ENCODE measurements at regions not wholly inside any gene's neighbourhood (a gene's known extent, or its start where the extent isn't known, plus 50 kb on each side); places are given as distances from the start of the nearest gene placed in this dataset.

- no peak for DNase-seq (ENCODE audit: low spot score)
Observed at GRCh38 chr4:85398276-85398675, 76.7 kb upstream of the ARHGAP24 start.

GRCh38 chr4:85399270-85399669, 75.7 kb upstream of the ARHGAP24 start:
- no peak for DNase-seq (ENCODE audit: low spot score)

- no peak for DNase-seq (ENCODE audit: low spot score)
Observed at GRCh38 chr4:85402371-85402770, 72.6 kb upstream of the ARHGAP24 start.

- no peak for DNase-seq (ENCODE audit: low spot score)
Observed at GRCh38 chr4:85406185-85406584, 68.8 kb upstream of the ARHGAP24 start.

GRCh38 chr4:85407546-85407945, 67.4 kb upstream of the ARHGAP24 start:
- no peak for DNase-seq (ENCODE audit: low spot score)

GRCh38 chr4:85408301-85408700, 66.6 kb upstream of the ARHGAP24 start:
- no peak for DNase-seq (ENCODE audit: low spot score)

GRCh38 chr4:85409251-85409650, 65.7 kb upstream of the ARHGAP24 start:
- no peak for DNase-seq (ENCODE audit: low spot score)

GRCh38 chr4:85411386-85411785, 63.6 kb upstream of the ARHGAP24 start:
- DNase-seq (ENCODE audit: low spot score) = no peak

- no peak for DNase-seq (ENCODE audit: low spot score)
Observed at GRCh38 chr4:85414972-85415371, 60.0 kb upstream of the ARHGAP24 start.

- DNase-seq (ENCODE audit: low spot score) = no peak
Observed at GRCh38 chr4:85416094-85416493, 58.9 kb upstream of the ARHGAP24 start.

- DNase-seq (ENCODE audit: low spot score) = no peak
Observed at GRCh38 chr4:85419103-85419502, 55.8 kb upstream of the ARHGAP24 start.

GRCh38 chr4:85420831-85421230, 54.1 kb upstream of the ARHGAP24 start:
- DNase-seq (ENCODE audit: low spot score) = no peak

GRCh38 chr4:85423431-85423830, 51.5 kb upstream of the ARHGAP24 start:
- DNase-seq (ENCODE audit: low spot score) = no peak
